HL-60 (cell line): ENCODE measurements at regions not wholly inside any gene's neighbourhood (a gene's known extent, or its start where the extent isn't known, plus 50 kb on each side); places are given as distances from the start of the nearest gene placed in this dataset.

Experiments
- DNase-seq, 2 experiments: peaks; one replicate each; pipeline ENCODE4 v3.0.0-alpha.2; 2010 to 2020; ENCODE audit warnings: low read depth in 1 of 2, low spot score in 1 of 2
- H3K27ac ChIP-seq: fragments of 250-450 bp; sonication (Bioruptor Pico); replicated peaks from 2 replicates; pipeline ENCODE4 v1.5.1; 2020; ENCODE audit warnings: mild to moderate bottlenecking, moderate library complexity
- H3K27me3 ChIP-seq: fragments of 250-450 bp; sonication (Bioruptor Pico); 2 replicates; pipeline ENCODE4 v1.5.1; 2021; ENCODE audit warnings: mild to moderate bottlenecking, moderate library complexity; ENCODE audit not compliant: insufficient read depth, poor library complexity, severe bottlenecking
- H3K4me3 ChIP-seq: replicated peaks from 2 replicates; pipeline ENCODE4 v1.5.1; 2011; ENCODE audit warnings: mild to moderate bottlenecking, control low read depth, low read length; ENCODE audit not compliant: insufficient read depth
- CTCF ChIP-seq: IDR thresholded peaks from one replicate; pipeline ENCODE4 v1.5.1; 2011; ENCODE audit warnings: low read length, control low read depth, inconsistent platforms; ENCODE audit not compliant: insufficient read depth
- GABPA ChIP-seq: IDR thresholded peaks from 2 replicates; pipeline ENCODE4 v1.6.1; 2012; ENCODE audit warnings: low read depth
- POLR2AphosphoS5 ChIP-seq: IDR thresholded peaks from 2 replicates; pipeline ENCODE4 v1.6.1; 2012; ENCODE audit warnings: low read depth
- REST ChIP-seq: IDR thresholded peaks from 2 replicates; pipeline ENCODE4 v1.6.1; 2012; ENCODE audit warnings: low read depth; ENCODE audit not compliant: insufficient replicate concordance
- SPI1 ChIP-seq: IDR thresholded peaks from 2 replicates; pipeline ENCODE4 v1.6.1; 2012; ENCODE audit warnings: low read depth, mild to moderate bottlenecking, borderline replicate concordance

- no peak for TF ChIP-seq SPI1
- no peak for TF ChIP-seq REST
- DNase-seq, result no peak
- H3K4me3 ChIP-seq, result no peak overlapping the region
- no peaks in the 10 kb centered on the region for H3K27me3 ChIP-seq
- H3K27ac ChIP-seq, result no peak overlapping the region
These were observed 816.8 kb downstream of the RPA4 start for GRCh38 chrX:97700547-97700946.

- H3K4me3 ChIP-seq, result no peak overlapping the region
- H3K27me3 ChIP-seq, result no peaks in the 10 kb centered on the region
- TF ChIP-seq GABPA (no peak), REST (no peak), CTCF (no peak), POLR2AphosphoS5 (no peak), SPI1 (no peak)
- no peak overlapping the region for H3K27ac ChIP-seq
- DNase-seq, result no peak
These were observed 820.8 kb downstream of the RPA4 start for GRCh38 chrX:97704474-97704873.

GRCh38 chrX:97704881-97705280 lies 821.2 kb downstream of the RPA4 start:
- Histone ChIP-seq H3K27ac (no peak overlapping the region), H3K4me3 (no peak overlapping the region), H3K27me3 (no peaks in the 10 kb centered on the region)
- DNase-seq, result no peak
- no peak for TF ChIP-seq GABPA
- no peak for TF ChIP-seq SPI1
- no peak for TF ChIP-seq REST
- TF ChIP-seq POLR2AphosphoS5, result no peak
- no peak for TF ChIP-seq CTCF

- no peak for TF ChIP-seq GABPA
- TF ChIP-seq CTCF, result no peak
- TF ChIP-seq SPI1, result no peak
- no peak for TF ChIP-seq POLR2AphosphoS5
- TF ChIP-seq REST, result no peak
- Histone ChIP-seq H3K27ac (no peak overlapping the region), H3K27me3 (no peaks in the 10 kb centered on the region), H3K4me3 (no peak overlapping the region)
- no peak for DNase-seq
These were observed 822.2 kb downstream of the RPA4 start for GRCh38 chrX:97705936-97706335.
